ENCODE measurements at regions not wholly inside any gene's neighbourhood (a gene's known extent, or its start where the extent isn't known, plus 50 kb on each side); places are given as distances from the start of the nearest gene placed in this dataset.

- TF ChIP-seq CTCF (IDR thresholded peaks at IDR 0.05; ENCODE audit: low read depth, low read length, poor library complexity, severe bottlenecking) = no peak
- no peak for TF ChIP-seq EZH2phosphoT487 (IDR thresholded peaks at IDR 0.05; ENCODE audit: borderline replicate concordance, low read length)
These were observed 498.1 kb downstream of the TBC1D22A start for GRCh38 chr22:47260551-47260950.
